ENCODE measurements at regions not wholly inside any gene's neighbourhood (a gene's known extent, or its start where the extent isn't known, plus 50 kb on each side); places are given as distances from the start of the nearest gene placed in this dataset.

DNA sequence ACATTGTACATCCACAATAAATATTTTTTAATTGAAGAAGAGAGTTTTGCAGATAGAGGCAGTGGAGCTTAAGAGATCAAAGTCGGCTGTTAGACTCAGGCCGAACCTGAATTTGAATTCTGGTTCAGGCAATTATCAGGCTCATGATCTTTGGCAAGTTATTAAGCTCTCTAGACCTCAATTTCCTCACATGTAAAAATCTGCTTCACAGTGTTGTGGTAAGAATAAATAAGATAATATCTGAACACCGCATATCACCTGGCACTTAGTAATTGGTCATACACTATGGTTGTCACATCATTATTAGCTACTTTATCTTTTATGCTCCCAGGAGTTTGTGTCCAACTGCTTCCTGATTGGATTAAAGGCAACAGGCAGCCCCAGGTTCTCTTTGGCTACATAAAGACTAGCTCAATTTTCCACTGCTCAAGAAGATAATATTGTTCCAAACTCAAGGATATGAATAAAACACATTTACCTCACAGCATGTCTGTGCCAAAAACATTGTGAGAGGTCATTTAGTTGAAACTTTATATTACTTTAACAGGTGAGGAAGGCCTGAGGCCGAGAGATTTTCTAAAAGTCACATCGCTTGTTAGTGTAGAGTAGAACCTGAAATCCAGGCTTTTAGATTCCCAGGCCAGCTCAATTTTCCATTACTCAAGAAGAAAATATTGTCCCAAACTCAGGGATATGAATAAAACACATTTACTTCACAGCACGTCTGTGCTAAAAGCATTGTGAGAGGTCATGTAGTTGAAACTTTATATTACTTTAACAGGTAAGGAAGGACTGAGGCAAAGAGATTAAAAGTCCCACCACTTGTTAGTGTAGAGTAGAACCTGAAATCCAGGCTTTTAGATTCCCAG is 289.2 kb upstream of the PTGER4 start:
- TF ChIP-seq, protein P1, sequence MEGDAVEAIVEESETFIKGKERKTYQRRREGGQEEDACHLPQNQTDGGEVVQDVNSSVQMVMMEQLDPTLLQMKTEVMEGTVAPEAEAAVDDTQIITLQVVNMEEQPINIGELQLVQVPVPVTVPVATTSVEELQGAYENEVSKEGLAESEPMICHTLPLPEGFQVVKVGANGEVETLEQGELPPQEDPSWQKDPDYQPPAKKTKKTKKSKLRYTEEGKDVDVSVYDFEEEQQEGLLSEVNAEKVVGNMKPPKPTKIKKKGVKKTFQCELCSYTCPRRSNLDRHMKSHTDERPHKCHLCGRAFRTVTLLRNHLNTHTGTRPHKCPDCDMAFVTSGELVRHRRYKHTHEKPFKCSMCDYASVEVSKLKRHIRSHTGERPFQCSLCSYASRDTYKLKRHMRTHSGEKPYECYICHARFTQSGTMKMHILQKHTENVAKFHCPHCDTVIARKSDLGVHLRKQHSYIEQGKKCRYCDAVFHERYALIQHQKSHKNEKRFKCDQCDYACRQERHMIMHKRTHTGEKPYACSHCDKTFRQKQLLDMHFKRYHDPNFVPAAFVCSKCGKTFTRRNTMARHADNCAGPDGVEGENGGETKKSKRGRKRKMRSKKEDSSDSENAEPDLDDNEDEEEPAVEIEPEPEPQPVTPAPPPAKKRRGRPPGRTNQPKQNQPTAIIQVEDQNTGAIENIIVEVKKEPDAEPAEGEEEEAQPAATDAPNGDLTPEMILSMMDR (IDR thresholded peaks at IDR 0.05; ENCODE audit: insufficient read depth, low read depth, low read length): no peak
- H3K4me3 ChIP-seq (ENCODE audit: low read depth, low read length): no peak overlapping the region
- DNase-seq (ENCODE audit: low read depth): no peak

DNA sequence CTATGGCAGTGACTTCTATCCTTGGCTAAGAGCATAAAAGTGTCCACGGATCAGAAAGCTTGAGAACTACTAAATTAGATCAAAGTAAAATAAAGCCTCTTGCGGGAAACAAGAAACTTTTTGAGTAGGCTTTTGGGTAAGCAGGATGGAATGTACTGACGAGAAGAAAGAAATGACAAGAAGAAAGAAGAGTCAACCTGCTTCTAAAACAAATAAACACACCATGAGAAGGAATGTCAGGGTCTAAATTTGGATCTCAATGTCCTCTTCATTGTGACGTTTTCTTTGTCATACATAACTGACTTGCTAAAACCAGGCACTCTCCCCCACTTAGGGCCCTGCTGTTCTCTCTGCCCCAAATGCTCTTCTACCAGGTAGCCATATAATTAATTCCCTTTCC is 290.1 kb upstream of the PTGER4 start:
- no peak overlapping the region for H3K4me3 ChIP-seq (ENCODE audit: low read depth, low read length)
- DNase-seq (ENCODE audit: low read depth): no peak
- TF ChIP-seq, protein P1 (IDR thresholded peaks at IDR 0.05; ENCODE audit: insufficient read depth, low read depth, low read length): no peak

DNA sequence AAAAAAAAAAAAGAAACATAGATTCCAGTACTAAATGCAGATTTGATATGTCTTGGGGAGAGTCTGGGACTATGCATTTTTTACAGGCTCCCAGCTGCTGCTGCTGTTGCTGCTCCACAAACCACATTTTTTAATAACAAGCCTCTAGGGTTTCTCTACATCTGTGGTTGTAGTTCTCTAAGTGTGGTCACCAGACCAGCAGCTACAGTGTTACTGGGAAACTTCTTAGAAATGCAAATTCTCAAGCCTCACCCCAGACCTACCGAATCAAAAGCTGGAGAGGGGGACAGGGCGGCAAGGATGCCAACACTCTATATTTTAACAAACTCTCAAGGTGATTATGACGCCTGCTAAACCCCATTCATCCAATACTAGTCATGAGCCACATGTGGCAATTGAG is 293.4 kb upstream of the PTGER4 start:
- no peak overlapping the region for H3K4me3 ChIP-seq (ENCODE audit: low read depth, low read length)
- TF ChIP-seq, protein P1 (IDR thresholded peaks at IDR 0.05; ENCODE audit: insufficient read depth, low read depth, low read length): no peak
- DNase-seq (ENCODE audit: low read depth): peak; percentile 64

DNA sequence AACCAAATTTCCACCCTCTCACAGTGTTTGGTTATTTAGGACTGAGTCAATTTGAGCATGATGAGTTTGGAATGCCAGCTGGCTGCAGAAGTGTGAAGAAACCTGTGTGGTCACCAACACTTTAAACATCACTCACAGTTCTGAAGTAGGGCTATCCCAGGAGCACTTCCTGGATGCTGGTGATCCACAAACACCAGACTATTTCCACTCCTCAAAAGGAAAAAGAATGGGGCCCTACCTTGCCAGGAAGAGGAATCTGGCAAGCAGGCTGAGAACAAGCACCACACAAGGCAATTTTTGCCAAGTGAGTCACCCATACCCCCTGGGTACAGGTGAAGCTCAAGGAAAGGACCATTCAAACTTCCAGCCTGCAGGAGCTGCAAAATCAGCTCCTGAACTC is 294.2 kb upstream of the PTGER4 start:
- no peak for DNase-seq (ENCODE audit: low read depth)
- no peak overlapping the region for H3K4me3 ChIP-seq (ENCODE audit: low read depth, low read length)
- TF ChIP-seq, protein P1 (IDR thresholded peaks at IDR 0.05; ENCODE audit: insufficient read depth, low read depth, low read length): no peak

DNA sequence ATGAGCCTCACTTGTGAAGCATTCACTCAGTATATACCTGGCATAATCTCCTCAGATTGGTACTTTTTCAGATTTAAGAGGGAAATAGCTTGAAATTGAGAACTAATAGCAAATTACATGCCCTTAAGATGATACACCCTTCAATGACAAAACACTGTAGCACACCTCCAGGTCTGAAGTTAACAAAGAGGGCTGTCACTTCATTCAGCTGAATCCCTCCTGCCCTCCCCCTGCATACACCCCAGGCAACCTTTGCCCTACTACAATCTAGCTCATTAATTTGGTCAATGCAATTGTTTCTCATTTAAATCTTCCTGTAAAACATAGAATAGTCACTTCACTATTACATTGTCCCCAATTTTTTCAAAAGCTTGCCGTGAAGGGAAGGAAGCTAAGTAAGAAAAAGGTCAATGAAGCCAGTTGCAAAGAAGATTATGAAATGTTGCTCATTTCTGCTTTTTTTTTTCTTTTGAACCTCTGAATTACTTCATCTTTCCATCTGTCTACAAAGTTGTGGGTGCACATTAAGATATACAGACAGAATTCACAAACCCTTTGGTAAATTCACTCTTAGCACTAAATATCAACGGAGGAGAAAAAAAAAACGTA is 294.8 kb upstream of the PTGER4 start:
- no peak overlapping the region for H3K4me3 ChIP-seq (ENCODE audit: low read depth, low read length)
- TF ChIP-seq, protein P1 (IDR thresholded peaks at IDR 0.05; ENCODE audit: insufficient read depth, low read depth, low read length): no peak
- DNase-seq (ENCODE audit: low read depth): no peak

DNA sequence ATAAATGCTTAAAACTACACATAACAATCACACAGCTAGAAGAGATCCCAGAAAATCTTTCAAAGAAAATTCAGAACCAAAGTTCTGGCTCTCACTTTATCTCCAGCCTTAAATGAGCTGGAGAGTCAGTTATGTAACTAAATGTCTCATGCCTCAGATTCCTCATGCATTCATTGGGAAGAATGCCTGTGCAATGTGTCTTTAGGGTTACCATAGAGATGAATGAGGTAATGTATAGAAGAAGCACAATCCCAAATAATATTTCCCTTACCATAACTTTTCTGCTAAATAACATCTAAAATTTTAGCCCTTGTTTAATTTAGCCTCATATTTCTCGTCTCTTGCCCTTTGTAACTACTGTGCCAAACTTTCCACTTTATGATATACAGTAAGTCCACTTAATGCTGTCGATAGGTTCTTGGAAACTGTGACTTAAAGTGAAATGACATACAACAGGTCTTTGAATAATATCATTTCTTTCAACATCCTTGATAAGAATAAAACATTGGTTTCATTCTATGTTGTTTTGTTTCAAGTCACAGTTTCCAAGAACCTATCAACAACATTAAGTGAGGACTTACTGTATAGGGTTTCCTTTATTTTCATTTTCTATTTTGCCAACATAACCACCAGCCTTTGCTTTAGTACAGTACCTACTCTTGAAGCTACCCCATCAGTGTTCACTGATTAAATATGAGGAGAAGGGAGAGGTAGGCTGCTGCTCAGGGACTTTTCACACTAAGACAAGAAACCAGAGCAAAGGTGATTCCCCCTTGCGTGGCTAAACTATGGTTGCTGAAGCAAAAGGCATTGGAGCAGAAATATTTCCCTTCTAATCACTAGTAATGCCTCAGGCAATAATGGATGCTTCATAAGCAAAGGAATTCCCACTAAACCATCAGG is 295.7 kb upstream of the PTGER4 start:
- TF ChIP-seq, protein P1 (IDR thresholded peaks at IDR 0.05; ENCODE audit: insufficient read depth, low read depth, low read length): no peak
- H3K4me3 ChIP-seq (ENCODE audit: low read depth, low read length): no peak overlapping the region
- DNase-seq (ENCODE audit: low read depth): peak; percentile 66
